CD4-positive, alpha-beta T cell treated with Interleukin-17A for 1 hour (primary cell): ENCODE measurements at regions not wholly inside any gene's neighbourhood (a gene's known extent, or its start where the extent isn't known, plus 50 kb on each side); places are given as distances from the start of the nearest gene placed in this dataset.

Experiments
- DNase-seq: peaks from one replicate; pipeline ENCODE4 v3.0.0-alpha.2; 2020

DNA sequence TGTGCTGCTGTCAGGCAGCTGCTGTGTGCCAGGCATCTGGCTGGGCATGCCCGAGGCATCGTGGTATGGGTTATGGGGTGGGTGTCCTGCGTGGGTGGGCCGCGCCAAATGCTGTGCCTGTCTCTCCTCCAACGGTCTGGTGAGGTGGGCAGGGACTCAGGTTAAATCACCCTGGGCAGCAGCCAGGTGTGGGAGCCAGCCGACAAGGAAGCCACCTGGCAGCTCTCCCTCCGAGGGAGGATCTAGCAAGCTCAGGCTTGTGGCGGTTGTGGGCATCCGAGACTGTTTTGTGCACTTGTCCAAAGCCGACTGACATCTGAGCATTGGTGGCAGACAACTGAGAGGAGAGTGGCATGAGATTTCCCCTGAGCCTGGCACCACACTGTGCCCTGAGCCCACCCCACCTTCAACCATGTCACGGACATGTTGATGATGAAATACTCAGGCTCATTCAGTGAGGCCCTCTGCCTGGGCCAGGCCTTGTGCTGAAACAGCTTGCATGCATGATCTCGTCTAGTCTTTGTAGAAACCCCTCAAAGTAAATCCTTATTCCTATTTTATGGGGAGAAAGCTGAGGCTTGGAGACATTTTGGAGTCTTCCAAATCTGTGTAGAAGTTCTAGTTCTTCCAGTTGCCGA, 181.8 kb upstream of the MYL2 start:
- DNase-seq: no peak

DNA sequence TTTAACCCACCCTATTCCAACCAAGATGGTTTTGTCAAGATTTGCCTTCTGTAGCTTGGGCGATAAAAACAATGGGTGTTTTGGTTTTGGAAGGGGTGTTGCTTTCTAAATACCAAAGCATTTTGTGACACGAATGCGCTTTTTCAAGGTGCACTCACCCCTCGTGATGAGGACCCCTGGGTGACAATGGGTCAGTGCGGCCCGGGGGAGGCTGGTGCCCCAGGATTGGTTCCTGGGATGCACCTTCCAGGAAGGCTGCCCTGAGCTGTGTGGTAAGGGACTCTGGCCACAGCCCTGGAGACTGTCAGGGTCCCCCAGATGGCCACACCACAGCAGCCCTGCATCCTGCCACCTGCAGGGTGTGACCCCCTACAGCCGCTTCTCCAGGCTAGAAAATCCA, 180.6 kb upstream of the MYL2 start:
- DNase-seq: no peak

DNA sequence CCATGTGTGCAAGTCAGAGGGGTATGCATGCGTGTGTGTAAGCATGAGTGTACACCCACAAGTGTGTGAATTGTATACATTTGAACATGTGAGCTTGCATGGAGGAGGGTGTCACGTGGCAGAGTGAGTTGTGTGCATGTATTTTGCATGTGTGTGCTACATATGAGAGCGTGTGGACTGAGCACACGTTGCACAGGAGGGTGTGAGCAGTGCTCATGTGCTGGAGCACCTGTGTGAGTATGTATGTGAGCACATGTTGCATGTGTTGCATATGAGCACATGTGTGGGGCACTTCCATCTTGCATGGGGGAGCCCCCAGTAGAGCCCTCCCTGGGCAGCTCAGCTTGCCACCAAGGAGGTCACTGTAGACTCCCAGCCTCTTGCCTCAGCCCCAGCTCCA, 180.2 kb upstream of the MYL2 start:
- no peak for DNase-seq

DNA sequence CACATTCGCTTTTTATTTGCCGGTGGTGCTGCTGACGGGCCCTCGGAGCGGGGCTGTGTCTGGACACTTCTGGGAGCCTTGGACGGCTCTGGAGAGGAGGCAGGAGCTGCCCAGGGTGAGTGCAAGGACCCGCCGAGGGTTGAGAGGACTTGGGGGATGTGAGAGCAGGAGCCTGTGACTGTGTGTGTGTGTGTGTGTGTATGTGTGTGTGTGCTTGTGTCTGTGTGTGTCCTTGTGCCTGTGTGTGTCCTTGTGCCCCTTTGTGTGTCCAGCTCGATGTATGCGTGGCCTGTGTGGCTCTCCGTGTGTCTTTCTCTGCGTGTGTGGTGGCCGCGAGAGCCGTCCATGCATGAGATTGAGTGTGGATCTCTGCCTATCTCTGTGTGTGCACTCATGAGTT, 179.6 kb upstream of the MYL2 start:
- DNase-seq: no peak

DNA sequence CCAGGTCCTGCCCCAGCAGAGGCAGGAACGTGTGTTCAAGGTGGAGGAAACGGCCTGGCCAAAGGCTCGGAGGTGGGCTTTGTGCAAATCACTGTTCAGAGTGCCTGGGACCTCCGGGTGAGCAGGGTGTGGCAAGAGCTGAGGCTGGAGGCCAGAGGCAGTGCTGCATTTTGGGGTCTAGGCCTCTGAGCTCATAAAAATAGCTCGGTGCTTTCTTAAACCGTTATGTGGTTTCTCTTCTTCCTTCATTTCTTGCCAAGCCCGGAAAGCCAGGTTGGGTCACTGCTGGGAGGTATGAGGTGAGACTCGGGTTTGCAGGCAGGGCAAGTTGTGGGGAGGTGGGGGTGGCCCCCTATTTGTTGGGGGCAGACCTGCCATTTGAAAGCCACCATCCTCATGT, 178.8 kb upstream of the MYL2 start:
- no peak for DNase-seq

DNA sequence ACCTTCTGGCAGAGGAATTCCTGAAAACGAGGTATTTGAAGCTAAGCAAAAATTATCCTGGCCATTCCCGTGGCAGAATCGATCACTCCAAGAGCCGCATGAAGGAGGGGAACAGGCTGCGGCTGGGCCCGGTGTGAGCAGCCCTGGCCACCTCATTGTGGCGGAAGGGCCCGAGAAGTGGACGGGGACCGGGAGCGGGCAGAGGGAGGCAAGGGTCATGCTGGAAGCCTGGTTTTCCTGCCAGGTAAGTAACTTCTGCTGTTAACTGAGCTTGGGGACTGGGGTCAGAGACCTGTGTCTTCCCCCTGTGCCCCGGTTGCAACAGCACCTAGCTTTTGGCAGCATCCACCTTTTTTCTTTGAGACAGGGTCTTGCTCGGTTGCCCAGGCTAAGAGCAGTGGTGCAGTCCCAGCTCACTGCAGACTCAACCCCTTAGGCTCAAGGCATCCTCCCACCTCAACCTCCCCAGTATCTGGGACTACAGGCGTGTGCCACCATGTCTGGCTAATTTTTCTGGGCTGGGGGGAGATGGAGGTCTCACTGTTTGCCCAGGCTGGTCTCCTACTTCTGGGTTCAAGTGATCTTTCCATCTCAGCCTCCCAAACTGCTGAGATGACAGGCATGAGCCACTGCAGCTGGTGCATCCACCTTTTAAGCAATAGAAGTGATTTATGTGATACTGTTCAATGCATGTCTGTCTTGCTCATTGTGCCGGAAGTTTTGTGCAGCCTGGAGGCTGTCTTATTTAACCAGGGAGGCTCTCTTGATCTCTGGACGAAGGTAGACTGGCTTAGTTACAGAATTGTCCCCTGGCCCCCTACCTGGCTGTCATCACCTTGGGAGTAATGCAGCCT, 174.0 kb upstream of the MYL2 start:
- no peak for DNase-seq

DNA sequence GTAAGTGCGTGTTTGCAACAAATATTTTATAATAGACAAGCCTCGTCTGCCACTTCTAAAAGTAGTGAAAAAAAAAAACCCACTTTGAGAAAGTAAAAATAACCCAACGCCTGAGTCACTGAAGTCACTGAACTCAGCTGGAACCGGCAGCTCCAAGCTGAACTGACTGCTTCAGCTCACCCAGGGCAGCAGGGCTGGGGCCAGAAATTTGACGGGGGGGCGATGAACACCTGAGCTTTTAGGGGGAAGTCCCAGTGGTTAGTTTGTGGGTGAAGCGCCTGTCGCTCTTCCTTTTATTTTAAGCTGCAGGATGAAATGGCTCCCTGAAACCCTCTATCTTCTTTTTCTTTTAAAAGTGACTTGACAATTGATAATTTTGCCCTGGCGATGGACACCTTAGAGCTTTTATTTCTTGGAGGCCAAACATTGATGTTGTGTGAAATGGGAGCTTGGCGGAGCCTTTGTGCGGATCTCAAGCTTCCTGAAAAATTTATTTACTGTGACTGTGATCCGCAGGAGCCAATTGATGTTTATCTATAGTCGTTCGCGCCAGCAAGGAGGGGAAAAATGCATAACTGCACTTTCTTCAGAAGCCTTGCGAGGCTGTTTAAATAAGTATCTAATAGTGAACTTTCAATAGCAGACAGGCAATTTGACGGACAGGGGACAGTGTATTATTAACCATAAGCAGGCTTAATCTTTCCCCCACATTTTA, 173.2 kb upstream of the MYL2 start:
- DNase-seq: peak; percentile 18

DNA sequence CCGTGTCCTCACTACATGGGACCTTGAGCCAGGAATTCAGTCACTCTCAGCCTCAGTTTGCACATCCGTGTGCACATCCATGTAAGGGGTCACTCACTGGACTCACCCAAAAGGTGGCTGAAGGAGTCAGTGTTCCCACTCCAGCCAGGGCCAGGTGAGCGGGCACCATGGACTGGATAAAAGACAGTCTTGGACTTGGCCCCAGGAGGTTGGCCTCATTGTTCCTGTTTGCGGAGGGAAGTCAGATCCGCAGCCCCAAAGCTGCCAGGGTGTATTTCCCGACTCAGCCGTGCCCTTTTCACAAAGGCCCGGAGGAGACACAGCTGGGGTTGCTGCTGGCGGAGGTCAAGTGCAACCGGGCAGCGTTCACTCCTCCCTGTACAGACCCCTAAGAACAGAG, 170.7 kb upstream of the MYL2 start:
- no peak for DNase-seq

DNA sequence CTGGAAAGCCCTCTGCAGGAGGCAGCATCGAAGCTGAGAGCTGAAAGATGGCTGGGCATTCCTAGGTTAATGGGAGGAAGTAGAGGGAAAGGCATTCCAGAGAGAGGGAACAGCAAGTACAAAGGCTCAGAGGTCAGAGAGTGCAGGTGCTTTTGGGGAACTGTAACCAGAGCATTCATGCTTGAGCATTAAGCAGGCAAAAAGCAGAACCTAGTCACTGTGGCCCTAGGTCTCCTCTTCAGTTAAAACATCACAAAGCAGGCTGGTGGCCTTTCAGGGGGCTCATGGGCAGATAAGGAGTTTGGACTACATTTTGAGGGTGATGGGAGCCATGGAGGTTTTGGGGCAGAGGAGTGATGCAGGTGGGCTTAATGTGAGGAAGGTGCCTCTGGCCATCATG, 169.2 kb upstream of the MYL2 start:
- no peak for DNase-seq

DNA sequence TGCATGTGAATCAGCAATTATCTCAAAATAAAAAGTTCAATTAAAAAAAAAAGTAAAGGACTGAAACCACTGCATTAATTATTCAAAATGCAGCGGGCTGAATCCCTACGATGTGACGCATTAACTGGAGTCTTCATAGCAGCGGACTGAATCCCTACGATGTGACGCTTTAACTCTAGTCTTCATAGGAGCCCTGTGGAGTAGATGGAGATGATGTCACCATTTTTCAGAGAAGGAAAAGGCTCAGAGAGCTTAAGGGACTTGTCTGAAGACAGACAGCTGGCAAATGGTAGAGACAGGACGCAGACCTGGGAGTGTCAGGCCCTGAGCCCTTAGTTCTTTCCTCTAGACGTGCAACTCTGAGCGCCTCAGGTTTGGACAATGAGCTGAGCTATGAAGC, 168.0 kb upstream of the MYL2 start:
- DNase-seq: no peak

DNA sequence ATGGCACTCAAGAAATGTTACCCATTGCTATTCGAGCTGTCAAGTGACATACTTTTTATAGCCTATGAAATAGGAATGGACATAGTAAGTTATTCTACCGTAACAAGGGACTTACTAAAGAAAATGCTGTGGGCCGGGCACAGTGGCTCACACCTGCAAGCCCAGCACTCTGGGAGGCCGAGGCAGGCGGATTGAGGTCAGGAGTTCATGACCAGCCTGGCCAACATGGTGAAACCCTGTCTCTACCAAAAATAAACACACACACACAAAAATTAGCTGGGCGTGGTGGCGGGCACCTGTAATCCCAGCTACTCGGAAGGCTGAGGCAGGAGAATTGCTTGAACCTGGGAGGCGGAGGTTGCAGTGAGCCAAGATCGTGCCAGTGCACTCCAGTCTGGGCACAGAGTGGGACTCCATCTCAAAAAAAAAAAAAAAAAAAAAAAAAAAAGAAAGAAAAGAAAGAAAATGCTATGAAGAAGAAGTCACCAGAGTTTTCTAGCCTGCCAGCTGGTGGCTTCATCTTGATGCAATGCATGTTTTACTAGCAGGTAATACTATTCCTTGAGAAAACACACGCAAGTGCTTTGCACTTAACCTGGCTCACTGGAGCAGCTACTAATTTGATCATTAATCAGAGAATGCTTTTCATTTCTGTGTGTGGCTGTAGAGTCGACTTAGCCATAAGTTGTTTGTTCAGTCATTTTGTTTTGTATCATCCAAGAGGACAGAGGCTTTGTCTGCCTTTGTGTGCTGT, 166.7 kb upstream of the MYL2 start:
- no peak for DNase-seq

DNA sequence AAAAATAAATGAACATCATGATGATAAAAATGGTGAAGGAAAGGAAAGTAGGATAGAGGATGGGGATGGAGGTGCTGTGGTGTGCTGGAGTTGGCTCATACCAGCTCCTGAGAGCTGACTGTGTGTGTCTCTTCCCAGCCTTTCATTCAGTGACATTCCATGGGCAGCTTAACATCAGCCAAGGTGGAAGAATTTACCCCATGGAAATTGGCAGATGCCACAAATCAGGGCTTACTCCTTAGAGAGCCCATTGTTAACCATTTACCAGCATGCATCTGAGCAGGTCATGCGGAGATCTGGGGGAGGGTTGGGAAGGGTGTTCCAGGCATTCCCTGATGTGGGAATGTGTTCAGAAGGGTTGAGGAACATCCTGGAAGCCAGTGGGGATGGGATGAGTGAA, 164.7 kb upstream of the MYL2 start:
- DNase-seq: no peak

DNA sequence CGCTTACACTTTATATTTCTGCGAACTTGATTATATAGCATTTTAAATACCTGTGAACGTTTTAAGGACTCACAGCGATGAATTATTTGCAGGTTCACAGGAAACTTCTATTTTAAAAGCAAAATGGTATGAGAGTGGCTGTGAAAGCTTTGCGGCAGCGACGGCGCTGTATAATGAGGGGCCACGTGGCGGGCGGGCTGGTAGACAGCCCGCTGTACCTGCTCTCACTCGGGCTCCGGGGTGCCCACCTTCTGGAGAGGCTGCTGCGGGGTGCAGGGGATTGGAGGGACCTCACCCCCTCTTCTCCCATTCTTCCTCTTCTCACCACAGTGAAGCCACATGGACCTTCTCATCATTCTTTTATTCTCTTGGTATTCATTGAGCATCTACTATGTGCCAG, 164.2 kb upstream of the MYL2 start:
- DNase-seq: no peak

DNA sequence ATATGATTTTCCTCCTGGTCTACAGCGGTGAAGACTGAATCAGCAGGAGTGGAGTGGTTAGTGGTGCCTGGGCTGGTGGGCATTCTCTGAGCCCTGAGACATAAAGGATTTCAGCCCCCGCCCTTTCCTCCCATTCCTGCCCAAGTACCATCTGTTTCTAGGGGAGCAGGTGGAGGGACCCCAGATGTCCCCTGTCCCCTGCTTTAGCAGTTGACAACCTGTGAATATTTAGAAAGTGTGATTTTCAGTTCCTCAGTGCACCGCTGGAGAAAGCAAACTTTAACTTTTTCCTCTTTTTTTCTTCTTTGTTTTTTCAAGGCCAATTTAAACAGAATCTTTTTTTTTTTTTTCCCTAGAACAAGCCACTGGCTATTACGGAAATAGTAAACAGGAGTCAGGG, 163.8 kb upstream of the MYL2 start:
- DNase-seq: no peak

DNA sequence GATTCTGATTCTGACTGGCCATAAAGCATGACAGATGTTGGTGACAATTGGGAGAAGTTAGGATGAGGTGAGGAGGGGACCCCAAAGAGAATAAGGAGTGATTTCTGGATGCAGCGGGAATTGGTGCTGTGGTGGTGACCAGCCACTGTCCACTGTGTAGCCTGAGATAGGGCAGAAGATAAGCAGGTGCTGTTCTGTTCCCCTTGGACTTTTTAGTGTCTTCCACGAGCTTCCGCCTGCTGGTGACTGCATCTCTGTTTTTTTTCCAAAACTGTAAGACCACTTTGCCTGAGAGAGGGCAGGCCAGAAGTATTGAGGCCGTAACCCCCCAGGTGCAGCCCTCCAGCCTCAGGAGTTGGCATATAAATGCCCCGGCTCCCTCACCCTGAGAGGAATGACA, 161.2 kb upstream of the MYL2 start:
- DNase-seq: no peak

DNA sequence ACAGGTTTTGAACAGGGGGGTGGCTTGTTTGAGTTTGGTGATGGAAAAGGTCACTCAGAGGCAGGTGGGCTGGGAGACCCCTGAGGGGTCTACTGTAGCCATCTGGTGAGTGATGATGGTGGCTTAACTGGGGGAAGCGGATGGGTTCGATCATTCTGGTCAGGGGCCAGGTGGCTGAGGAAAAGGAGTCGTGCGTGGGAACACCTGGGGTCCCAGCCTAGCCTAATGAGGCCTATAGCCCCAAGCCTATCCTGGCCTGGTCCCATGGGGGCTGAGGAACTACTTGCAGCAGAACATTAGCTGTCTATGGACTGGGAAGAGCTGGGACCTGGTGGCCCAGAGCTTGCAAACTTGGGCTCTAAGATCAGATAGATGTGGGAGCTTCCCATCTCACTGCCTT, 158.4 kb upstream of the MYL2 start:
- DNase-seq: no peak

DNA sequence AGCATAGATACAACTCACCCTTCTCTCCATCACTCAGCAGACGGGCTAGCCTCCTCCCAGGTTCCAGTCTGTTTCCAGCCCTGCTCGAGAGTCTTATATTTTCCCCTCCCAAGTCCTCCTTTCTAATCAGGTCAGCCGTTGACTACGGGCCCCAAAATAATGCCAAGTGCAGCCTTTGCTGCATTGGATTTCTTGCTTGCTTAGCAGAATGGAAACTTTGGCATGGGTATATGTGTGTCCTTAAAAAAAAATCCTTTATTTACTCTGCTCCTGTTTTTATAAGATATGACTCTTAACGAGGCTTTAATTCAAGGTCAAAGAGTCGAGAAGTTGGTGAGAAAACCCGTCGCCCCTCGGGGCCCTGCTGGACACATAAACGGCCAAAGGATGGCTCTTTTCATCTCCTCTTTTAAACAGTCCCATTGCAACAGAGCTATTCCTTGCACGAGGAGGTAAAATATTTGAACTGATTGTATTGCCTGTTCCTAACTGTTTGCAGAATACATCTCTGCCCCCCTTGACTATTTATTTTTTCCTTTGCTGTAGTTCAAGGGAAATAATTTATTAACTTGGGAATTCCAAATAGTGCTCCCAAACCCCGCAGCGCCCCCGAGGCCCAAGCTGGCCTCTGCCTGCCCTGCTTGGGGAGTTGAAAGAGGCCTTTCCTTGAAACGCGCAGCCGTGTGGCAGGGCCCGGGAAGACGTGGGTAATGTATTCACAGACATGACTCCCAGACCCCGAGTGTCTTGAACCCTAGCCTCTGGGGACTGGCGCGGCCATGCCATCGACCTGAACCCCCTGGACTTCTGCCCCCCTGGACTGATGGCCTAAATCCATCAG, 156.5 kb upstream of the MYL2 start:
- no peak for DNase-seq

DNA sequence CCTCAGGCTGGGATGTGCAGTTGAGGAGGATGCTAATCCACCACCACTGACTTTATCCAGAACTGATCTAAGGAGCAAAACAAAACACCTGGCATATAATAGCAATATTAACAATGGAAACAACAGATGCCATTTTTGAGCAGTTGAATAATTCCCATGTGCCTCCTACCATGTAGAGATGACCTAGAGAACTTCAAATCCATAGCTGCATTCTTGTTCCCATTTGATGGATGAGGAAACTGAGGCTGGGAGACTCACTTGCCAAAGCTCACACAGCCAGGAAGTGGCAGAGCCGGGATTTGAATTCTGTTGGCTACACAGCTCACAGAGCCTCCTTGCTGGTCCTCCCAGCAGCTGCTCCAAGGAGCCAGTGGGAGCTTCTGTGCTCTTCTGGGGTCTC, 155.8 kb upstream of the MYL2 start:
- DNase-seq: no peak

DNA sequence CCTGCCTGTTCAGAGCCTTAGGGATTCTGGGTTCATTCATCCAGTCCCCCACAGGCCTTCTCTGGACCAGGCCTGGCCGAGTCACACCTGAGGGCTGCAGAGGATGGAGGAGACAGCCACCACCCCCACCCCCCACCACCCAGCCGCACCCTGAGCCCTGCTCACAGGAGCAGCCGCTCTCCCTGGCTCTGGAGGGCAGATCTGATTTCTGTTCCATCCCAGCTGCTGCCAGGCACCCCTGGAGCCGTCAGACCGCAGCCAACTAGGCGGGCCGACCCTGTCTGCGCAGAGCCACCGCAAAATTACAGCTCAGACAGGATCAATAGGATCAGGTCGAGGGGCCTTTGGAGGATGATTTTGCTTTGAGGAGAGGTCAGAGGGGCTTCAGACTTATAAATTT, 154.6 kb upstream of the MYL2 start:
- DNase-seq: no peak

DNA sequence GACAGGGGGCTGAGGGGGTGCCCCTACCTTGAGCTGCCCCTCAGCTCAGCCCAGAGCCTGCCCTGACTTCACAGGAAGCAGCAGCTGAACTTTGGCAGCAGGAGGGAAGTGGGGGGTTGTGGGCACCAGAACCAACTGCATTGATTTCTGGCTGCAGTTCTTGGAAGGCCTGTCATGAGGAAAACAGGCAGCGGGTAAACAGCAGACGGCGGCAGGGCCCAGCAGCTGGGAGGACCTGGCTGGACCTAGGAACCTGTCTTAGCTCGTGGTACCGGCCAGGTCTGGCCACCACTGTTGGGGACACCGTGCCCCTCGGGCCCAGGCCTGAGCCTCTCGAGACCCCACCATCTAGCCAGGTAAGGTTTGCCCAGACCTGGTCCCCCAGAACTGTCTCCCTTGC, 154.2 kb upstream of the MYL2 start:
- no peak for DNase-seq

DNA sequence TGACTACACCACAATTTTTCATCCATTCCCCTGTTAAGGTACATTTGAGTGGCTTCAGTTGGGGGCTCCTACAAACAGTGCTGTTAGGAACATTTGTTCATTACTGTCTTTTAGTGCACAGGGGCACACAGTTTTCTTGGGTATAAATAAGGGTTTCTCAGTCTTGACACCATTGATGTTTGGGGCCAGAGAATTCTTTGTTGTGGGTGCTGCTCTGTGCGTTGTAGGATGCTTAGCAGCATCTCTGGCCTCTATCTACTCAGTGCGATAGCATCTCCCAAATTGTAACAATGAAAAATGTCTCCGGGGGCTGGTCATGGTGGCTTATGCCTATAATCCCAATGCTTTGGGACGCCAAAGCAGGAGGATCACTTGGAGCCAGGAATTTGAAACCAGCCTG, 153.0 kb upstream of the MYL2 start:
- DNase-seq: no peak

DNA sequence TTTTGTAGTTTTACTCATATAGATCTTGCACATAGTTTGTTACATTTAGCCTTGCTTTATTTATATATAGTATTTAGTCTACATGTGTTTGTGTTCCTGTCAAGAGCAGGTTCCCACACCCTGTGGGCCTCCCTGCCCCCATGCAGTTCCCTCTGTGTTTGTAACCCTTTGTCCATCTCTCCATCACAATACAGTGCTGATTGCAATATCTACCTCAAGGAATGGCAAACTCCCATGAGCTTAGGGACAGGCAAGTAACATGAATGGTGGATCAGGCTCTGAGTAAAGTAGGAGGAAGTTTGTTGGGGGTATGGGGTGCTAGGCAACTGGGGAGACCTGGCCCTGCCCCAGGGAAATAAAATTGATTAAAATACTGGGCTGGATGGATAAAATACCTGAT, 151.9 kb upstream of the MYL2 start:
- DNase-seq: no peak

DNA sequence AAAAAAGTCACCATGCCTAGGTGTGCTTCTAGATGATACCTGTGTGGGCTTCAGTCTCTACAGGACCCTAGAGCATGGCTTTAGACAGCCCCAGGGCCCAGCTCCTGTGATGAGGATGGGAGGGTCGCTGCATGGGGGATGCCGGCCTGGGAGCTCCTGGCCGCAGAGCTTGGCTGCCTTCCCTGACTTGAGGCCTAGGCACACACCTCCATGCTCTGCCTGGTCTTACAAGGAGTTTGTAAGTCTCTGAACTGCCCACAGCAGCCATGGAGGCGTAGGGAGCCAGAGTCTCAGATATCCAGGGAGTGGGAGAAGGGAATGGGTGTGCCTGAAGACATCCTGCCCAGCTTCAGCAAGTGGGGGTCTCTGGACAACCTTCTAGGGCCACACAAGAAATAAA, 149.5 kb upstream of the MYL2 start:
- no peak for DNase-seq
